ENCODE measurements at regions not wholly inside any gene's neighbourhood (a gene's known extent, or its start where the extent isn't known, plus 50 kb on each side); places are given as distances from the start of the nearest gene placed in this dataset.
"Not testable (repeated sequence)": the region's sequence is repeated elsewhere in the genome, so short reads cannot be mapped to it uniquely, and the experiment has no call there.

DNA sequence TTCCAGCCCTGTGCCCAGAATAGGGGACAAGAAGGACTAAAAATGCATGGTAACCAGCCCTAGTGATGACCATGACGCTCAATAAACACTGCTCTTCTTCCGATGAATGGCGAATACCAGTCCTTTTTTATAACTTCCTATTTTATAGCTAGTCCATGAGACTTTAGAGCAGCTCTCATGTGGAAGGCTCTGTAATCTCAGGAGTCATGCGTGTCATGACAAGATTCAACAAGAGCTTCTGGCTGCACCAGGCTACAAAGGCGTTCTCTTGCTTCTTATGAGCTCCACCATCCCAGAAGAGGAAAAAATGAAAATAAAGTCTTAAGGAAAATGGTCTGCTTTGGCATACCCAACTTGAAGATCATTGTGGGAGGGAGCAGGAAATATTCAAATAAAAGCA lies 141.0 kb downstream of the TMCO5A start:
- no peak for DNase-seq

DNA sequence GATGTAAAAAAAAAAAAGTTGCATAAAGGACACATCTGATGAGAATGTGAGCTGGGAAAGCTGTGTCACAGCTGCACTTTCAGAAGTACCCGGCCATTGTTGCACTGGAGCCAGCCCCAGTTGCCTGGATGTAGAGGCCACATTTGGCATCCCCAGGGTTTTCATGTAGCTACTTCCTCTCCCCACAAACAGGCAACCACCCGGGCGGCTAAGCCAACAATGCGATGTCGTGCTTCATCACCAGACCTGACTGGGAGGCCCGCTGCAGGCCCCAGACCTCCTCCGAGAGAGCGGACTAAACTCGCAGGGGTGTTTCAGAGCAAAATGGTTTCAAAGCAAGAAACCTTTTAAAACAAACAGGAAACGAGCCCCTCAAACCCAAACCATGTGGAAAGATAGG lies 142.3 kb downstream of the TMCO5A start:
- no peak for DNase-seq

DNA sequence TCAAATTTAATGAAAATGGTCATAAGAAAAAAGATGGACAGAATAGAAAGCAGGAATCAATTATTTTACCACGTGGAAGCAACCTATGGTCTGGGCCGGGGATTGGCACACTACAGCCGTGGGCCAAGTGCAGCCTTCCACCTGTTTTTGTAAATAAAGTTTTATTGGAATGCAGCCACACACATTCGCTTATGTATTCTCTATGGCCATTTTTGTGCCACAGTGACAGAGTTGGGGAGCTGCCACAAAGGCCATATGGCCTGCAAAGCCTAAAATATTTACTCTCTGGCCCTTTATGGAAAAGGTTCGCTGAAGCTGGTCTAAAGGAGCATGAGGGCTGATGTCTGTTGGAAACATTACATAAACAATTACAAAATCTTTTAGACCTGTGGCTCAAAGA lies 144.8 kb downstream of the TMCO5A start:
- no peak for DNase-seq

DNA sequence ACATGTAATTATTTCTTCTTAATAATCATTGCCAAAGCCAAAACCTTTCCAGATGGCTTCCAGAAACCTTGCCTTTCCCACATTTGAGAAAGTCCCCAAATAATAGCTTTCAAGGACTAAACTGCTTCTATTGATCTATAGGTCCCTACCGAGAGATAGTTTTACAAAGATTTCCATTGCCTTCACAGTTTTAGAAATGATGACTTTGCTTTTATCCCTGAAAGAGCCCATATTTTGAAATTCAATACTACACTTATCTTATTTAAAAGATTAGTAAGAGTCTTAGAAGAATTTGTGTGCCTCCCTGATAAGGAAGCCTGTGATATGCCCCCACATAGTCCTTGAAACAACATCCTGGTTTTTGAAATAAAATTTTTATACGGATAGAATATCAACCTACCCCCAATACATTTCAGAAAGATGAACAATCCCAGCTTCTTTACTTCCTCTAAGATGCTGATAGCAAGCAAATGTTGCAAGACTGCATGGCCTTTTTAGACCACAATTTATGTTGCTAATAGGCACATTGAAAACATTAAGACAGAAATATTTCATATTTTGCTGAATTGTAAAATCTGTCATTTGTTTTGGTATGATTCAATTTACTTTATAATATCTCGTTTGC lies 146.3 kb downstream of the TMCO5A start:
- no peak for DNase-seq

DNA sequence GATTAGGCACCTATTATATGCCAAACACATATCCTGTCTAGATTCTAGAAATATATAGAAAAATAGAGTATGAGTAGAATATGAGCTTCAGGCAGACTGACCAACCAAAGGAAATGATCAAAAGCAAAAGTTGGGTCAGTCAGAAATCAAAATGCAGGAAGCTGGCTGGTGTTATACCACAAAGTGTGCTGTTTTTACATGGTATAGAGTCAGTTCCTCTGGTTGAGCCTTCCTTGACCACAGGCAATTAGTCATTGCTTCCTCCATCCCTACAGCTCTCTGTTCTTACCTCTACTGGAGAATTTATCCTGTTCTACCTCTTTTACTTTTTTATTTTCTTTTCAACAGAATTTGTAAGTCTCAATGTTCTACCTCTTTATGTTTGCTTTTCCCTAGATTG lies 149.8 kb downstream of the TMCO5A start:
- no peak for DNase-seq

DNA sequence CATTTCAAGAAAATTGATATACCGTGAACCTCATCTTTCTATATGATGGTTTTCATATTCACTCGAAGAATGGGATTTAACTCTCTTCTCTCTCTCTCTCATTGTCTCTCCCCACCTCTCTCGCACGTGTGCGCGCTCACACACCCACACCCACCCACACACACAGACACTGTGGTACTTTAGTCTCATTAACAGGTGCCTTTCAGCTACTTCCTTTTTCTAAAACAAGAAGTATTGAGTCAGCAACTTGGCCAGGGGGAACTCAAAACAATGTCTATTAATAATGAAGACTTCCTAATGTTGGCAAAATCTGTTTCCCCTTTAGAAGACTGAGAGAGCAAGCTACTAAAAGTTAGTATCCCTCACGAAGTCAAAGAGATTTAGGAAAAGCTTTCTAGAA lies 150.7 kb downstream of the TMCO5A start:
- DNase-seq = no peak

DNA sequence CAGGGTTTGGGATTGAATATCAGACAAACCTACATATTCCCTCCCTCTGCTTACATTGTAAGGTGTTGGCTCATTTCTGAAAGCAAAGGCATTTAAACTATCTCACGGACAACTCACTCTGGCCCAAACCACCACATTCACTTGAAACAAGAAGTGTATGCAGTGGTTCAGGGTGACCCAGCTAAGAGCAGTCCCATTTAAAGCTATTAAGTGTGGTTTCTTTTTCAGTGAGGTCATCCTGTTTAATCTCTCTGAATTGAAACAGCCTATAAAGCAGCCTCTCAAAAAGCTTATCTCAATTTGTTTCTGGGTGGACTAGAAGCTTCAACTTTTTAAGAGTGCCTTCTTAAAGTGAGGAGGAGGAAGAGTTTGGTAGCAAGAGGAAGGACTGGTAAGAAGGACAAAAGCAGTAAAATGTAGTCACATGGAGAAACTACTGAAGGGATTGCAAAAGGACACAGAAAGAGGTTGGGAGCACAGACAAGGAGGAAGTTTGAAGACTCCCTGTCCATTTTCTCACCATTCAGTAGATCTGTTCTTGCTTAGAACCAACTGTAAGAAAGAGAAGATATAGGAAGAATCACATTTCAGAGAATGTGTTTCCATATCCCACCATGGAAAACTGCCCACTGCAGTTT lies 151.6 kb downstream of the TMCO5A start:
- DNase-seq = no peak

DNA sequence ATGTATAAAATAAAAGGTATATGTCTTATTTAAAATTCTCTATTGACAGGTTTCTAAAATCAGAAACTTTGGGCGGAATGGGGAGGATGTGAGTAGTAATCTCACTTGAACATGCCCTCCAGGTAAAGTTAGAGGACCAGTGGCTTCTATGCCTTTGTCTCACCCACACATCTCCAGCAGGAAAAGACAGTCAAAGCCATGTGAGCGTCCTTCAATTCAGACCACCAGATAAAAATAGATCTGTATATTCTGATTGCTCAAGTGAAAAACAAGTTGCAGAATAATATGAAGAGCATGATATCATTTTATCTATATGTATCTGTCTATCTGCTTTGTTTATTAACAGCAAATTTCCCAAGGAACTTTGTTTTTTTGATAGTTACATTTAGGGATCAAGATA lies 152.2 kb downstream of the TMCO5A start:
- DNase-seq = no peak

DNA sequence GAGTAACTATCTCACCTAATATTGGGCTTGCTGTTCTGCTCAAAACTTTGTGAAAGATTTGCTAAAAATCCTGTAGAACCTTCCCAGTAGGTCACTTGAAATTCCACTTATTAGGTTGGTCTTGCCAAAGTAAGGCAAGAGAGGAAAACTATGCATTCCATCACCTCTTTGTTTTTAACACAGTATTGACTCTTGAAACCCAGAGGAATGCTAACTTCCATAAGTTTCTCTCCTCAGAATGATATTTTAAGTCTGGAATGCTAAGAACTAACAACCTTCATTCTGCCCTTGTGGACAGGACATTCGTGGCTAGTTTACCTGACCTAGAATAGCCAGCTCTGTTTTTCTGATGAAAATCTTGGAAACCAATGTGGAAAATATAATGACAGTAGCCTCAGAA lies 154.5 kb downstream of the TMCO5A start:
- no peak for DNase-seq

DNA sequence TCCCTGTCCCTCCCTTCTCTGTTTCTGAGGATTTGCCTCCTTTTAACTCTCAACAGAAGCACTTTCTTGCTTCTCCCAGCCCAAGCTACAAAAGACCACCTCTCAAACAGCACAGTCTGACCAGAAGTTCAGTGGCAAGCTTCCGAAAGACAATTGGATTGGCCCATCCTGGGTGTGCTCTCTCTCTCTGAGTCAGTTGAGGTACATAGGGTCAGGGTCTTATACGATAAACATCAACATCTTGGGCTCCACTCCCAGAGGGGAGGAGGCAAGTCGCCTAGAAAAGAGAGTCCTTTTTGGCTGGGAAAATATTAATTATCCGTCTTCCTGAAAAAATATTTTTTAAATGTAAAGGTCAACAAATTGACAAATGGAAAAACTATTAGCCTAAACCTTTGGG lies 155.8 kb downstream of the TMCO5A start:
- DNase-seq = no peak

DNA sequence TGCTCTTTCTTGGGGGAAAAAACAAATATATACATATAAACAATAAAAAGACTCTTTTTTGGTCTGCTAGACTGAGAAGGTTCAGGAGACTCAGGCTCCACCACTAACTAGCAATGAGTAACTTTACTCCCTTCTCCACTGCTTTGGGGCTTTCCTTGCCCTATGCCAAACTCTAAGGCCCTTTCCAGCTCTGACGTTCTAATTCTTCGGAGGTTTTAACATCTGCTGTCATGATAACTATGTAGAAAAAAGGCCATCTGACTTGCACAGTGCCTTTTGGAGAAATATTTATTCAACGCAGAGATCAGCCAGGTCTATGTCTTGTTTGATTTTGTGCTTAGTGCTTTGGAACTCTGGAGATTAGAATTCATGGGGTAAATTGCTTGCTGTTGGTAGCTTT lies 156.2 kb downstream of the TMCO5A start:
- no peak for DNase-seq

DNA sequence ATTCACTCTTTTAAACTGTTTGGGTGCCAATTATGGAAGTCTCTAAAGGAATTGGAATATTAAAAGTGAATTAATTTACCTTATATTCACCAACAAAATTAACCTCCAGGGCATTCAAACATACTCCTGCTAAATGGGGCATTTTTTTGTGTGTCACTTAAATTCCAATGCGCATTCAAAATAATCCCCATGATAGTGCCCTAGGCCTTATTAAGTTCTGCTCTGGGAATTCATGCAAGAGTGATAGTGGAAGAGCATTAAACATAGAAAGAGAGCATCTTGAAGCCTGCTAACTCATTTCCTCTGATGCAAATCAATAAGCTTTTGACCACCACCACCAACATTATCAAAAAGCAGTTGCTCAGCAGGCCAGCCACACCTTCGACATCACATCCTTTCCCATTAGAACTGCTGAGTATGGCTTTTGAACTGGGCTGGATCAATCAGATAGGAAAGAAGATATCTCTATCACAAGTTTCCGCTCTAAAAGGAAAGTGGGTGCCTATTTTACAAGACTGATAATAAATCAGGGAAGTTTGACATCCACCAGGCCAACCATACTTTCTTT lies 156.7 kb downstream of the TMCO5A start:
- DNase-seq = no peak

DNA sequence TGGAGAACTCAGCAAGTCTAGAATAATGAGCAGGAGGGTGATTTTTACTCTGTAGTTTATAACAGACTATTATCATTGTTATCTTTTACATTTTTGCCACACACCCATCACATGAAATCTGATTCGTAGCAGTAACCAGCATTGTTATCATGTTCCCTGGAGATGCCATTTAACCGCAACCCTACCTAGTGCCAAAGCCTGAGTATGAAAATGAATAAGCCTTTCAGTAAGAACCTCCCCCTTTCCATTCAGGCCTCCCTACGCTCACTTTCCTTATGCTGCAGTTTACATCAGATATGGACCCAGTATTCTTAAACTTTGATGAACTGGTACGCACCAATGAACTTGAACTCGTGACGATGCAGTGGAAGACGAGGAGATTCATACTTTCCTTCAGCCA lies 158.7 kb upstream of the SPRED1 start:
- DNase-seq = no peak

DNA sequence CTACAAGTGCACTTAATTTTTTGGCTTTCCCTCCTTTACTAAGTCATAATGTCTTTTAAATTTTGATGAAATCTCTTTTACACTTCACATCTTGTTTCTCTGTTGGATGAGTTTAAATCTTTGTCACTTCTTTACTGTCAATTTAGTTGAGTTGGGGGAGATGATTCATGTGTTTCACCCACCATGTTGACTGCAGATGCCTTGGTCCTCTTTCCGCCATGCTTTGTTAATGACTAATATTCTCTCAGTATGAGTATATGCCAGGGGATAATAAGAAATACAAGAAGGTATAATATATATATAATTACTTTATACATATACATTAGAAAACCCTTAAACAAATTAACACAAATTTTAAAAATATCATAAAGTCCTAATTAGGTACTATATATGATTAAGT lies 149.7 kb upstream of the SPRED1 start:
- no peak for DNase-seq

DNA sequence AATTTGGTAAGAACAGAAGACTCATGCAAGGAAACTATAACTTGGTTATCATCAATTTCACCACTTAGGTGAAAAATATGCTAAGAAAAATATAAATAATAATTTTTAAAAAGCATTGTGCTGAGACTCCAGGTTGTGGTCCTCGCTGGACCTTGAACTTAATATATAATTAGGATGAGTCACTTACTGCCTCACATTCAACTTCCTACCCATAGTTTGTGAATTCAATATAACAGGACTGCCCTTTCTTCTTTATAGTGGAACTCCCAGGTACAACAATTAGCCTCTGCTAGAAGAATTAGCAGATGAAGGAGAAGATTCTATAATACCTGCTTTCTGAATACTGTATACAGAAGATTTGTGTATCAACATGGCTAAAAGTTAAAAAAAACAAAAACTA lies 149.1 kb upstream of the SPRED1 start:
- DNase-seq = no peak

DNA sequence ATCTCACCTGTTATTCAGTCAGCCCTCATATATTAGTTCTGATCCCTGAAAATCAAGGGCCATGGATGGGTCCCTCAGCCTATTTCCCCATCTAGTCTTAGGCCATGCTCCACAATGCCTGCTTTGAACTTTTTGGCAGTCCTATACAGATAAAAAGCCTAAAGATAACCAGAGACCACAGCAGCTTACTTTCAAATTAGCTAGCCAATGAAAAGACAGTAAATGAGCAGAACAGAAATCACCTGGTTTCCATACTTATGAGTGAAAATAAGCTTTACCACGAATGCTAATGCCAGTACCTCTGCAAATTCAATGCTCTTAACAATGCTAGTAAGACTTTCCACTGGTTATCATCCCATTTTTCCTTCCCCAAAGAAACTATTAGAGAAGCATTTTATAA lies 141.6 kb upstream of the SPRED1 start:
- DNase-seq = no peak

DNA sequence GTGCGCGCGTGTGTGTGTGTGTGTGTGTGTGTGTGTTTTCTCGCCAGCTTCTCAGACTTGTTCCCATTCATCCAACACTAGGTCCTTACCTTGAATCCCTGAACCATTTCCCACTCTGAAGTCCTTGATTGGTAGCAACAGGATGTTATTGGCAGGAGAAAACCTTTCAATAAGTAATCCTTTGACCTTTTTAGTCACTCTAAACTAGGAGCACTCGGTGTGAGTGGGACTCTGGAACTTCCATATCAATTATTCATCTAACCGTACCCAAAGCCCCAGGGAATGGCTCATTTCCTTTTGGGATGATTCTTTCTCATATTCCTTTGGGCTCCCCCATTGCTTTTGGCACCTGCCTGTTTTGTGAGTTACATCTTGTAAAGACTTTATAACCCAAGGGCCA lies 140.2 kb upstream of the SPRED1 start:
- no peak for DNase-seq

DNA sequence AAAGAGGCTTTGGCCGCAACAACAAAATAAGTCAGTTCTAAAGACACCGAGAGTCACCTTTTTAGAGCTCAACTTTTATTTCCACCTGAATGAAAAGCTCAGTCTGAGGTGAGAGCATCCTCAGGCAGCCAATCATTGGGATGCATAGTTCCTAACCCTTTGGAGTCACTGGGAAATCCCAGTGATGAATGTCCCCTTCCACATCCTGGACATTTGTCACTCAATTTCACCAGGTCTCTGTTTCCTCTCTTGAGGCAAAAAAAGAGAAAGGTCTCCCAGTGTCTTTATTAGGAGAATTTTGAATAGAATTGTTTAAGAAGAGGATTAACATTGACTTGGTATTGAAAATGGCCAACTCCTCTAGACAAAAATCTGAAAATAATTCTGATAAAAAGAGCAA lies 137.5 kb upstream of the SPRED1 start:
- DNase-seq = no peak

DNA sequence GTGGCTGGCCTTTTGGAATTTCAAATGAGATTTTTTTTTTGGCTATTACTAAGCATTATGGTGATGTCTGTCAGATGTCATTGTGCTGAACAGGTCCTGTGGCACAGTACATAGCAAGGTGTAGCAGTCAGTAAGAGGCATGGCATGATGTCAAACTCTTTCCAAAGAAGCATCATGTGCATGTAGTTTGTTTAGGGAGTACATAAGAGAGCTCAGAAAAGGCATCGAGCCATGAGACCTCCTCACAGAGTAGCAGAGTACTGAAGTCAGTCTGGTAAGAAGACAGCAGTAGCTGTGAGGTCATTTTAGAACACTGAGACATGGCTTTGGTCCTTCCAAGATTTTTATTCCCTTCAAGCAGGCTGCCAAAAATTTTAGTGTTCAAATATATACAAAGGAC lies 134.9 kb upstream of the SPRED1 start:
- no peak for DNase-seq

DNA sequence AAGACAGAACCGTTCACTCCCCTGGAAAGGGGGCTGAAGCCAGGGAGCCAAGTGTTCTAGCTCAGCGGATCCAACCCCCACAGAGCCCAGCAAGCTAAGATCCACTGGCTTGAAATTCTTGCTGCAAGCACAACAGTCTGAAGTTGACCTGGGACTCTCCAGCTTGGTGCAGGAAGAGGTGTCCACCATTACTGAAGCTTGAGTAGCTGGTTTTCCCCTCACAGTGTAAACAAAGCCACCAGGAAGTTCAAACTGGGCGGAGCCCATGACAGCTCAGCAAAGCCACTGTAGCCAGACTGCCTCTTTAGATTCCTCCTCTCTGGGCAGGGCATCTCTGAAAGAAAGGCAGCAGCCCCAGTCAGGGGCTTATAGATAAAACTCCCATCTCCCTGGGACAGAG lies 132.8 kb upstream of the SPRED1 start:
- DNase-seq = not testable (repeated sequence)

DNA sequence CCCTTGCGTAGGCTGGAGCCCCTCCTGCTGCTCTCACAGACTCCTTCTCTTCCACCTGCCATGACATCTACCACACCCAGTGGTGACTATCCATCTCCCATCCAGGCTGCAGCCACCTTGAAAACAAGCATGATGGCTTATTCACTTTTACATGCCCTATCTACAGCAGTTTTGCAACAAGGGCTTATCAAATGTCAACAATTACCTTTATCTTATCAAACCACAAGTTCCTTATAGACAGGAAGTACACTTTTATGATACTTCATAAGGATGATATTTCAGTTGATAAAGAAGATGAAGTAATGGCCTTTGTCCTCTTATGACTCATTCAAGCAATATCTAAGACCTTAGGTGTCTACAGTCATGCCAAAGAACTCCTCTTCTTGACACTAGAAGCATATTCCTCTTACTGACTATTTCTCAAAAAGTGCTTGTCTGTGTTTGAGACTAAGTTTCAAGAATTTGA lies 125.3 kb upstream of the SPRED1 start:
- DNase-seq = no peak

DNA sequence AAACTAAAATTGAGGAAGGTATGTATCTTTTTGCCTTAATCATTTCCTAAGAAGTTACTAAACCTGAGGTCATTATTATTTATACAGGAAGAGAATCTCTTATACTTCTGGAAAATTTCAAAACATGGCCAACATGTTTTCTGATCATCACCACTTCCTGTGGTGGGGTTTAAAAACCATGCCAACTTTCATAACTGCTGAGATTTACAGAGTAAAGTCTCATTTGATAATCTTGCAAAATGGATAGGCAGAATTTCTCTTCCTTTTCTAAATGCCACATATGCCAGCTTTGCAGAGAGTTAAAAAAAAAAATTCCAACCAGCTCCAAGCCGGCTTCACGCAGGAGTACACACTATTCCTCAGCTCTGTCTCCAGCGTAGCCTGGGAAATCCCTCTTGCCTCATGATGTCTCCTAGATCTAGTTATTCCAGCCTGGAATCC lies 124.3 kb upstream of the SPRED1 start:
- no peak for DNase-seq

DNA sequence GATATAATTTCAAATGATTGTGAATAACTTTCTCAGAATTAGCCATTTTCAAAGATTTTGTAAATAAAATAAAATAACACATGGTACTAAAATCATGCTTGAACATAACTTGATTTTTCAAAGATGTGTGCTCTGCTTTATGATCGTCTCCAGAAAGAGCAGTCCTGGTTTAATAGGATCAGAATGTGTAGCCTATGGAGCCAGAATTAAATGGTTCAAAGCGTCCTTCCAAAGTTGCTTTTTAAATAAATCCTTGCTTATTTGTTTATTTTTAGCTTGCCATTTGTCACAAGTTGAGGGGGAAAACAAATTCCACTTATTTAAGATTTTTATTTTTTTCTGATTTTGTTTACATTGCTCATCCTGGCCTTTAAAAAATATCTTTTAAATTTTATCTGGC lies 123.7 kb upstream of the SPRED1 start:
- no peak for DNase-seq

DNA sequence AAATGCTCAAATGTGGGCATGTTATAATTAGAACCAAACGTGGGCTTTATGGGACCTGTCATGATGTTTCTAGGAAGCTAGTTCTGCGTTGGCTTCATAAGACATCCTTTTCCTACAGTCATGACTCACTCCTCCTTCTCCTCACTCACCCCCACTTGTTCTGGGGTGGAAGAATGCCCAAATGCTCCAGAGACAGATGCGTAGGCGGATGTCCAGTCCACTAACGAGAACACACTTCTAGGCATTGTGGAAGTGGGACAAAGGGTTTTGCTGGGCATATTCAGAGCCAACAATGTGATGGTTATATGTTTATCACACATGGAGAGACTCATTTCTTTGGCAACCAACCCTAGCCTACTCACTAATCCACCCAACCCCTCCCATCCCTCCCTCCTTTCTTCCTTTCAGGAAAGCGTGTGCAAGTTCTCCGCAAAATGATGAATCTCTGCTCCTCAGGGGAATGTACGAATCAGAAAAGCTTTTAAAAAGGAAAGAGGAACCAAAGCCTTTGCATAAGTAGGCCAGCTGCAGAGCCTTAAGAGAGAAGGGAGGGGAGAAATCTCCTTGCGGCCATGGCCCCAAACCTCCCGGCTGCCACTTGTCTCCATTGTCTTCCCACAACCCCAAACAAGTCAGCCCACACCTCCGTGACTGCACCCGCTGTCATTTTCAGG lies 123.0 kb upstream of the SPRED1 start:
- DNase-seq = no peak
